Skin of body (tissue), 1 donor: ENCODE measurements at regions not wholly inside any gene's neighbourhood (a gene's known extent, or its start where the extent isn't known, plus 50 kb on each side); places are given as distances from the start of the nearest gene placed in this dataset.
"Not testable (repeated sequence)": the region's sequence is repeated elsewhere in the genome, so short reads cannot be mapped to it uniquely, and the experiment has no call there.

Source experiments
- DNase-seq: peaks from one replicate; lab custom pipeline; 2025; lab: John Stamatoyannopoulos, UW

GRCh38 chr2:179385756-179386155, 121.1 kb upstream of the SESTD1 start:
- not testable (repeated sequence) for DNase-seq

GRCh38 chr2:179383975-179384374, 119.3 kb upstream of the SESTD1 start:
- no peak for DNase-seq

DNA sequence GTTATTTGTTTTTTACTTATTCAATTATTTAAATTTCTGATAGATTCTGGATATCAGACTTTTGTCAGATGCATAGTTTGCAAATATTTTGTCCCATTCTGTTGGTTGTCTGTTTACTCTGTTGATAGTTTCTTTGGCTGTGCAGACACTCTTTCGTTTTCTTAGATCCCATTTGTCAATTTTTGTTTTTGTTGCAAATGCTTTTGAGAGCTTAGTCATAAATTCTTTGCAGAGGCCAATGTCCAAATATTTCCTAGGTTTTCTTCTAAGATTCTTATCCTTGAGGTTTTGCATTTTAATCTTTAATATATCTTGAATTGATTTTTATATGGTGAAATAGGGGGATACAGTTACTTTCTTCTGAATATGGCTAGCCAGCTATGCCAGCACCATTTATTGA, 112.7 kb upstream of the SESTD1 start:
- no peak for DNase-seq

DNA sequence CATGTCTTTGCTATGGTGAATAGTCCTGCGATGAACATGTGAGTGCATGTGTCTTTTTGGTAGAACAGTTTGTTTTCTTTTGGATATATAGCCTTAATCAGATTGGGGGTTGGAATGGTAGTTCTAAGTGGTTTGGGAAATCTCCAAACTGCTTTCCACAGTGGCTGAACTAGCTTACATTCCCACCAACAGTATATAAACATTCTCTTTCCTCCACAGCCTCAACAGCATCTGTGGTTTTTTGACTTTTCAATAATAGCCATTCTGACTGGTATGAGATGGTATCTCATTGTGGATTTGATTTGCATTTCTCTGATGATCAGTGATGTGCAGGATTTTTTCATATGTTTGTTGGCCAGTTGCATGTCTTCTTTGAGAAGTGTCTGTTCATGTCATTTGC, 112.2 kb upstream of the SESTD1 start:
- DNase-seq, result no peak

DNA sequence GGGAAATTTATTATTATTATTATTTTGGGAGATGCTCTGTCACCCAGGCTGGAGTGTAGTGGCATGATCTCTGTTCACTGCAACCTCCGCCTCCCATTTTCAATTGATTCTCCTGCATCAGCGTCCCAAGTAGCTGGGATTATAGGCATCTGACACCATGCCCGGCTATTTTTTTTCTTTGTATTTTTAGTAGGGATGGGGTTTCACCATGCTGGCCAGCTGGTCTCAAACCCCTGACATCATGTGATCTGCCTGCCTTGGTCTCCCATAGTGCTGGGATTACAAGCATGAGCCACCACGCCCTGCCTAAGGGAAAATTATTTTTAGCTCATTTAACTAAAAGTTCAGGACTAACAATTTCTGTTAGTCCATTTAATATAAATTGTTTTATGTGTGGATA, 109.2 kb upstream of the SESTD1 start:
- no peak for DNase-seq

- DNase-seq, result not testable (repeated sequence)
These were observed 100.9 kb upstream of the SESTD1 start for GRCh38 chr2:179365561-179365960.

- no peak for DNase-seq
These were observed 91.2 kb upstream of the SESTD1 start for GRCh38 chr2:179355881-179356280.

DNA sequence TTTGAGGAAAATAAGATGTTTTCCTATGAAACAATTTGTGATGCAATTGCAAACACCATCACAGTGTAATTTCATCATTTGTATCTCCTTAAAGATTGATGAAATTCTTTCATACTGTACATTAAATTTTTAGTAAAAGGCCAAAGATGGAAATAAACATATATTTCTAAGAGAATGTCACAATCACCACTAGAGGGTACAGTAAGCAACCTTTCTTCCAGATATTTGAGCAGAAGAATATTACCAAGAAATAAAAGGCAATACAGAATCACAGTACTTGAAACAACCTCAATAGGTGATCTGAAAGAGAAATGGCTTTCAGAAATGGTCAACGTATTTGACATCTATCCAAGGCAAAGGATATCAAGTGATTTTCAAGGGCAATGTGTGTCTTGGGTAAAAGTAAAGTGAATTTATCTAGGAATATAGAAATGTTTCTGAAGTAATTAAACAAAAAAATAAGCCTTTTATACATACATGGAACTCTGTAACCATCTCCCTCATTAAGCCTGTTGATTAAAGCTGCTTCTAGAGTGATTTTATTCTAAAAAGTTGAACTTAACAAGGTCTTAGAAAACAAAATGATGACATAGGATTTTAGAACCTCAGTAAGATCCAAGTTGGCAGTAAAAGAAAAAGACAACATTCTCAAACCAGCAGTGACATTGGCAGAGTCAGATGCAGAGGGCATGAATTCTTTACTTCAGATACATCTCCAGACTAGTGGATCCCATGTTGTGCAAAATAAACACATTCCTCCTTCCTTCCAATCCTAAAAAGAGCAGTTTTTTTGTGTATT, 90.3 kb upstream of the SESTD1 start:
- DNase-seq, result no peak

GRCh38 chr2:179354296-179354695, 89.7 kb upstream of the SESTD1 start:
- DNase-seq, result no peak

- no peak for DNase-seq
These were observed 87.5 kb upstream of the SESTD1 start for GRCh38 chr2:179352181-179352580.

DNA sequence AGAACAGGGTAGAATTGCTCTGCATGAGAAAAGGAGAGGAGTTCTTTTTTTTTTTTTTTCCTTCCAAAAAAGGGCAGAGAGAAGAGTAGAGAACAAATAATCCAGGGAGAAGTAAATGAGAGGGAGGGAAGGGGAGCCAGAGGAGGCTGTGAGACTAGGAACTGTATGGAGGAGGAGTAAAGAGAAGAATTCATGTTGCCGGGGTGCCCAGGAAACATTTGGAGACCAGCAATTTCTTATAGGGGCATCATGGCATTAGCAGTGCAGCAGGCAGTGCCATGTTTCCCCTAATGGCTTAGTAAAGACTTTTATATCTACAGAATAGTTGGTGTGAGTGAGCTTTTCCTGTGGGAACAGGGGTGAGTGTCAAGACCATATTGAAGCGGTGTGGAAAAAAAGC, 86.4 kb upstream of the SESTD1 start:
- no peak for DNase-seq

DNA sequence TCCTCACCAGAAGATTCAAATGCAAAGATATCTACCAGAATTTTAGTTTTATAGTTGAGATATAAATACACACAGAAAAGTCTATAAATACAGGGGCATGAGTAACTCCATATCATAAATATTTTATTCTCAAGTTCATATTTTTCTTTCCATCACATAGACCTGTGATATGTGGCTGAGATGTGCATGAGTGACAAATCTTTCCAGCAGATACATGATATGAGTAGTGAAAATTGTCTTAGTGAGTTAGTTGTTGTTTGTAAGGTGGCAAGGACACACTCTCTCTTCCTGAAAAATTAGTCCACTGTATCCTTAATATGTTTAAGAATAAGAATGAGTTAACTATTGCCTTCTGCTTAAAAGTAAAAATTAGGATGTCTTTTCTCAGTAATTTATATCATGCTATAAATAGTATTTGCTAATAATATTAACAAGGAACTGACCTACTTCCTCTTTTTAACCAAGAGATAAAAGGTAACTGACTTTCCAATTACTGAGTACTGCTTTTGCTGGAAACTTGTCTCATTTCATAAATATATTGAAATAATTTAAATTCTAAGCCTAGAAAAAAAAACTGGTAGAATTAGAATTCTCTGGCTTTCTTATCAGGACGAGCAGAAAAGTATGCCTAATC, 85.2 kb upstream of the SESTD1 start:
- DNase-seq, result no peak

DNA sequence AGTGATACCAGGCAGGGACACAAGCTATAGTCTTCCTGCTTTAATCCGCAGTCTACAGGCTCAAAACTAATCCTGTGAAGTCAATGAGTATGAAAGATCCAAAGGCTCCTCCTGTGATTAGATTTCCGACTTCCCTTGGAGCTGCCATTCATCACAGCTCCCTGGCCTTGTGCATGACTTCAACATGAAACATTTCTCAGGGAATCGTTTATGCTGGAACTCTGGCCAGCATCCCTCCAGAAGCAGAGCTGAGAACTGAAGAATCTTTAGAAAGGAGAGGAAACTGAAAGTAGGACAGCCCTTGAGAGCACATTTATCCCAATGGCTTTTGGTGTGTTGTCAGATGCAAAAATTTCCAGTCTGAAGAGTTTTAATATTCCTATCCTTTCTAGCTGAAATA, 84.3 kb upstream of the SESTD1 start:
- no peak for DNase-seq

DNA sequence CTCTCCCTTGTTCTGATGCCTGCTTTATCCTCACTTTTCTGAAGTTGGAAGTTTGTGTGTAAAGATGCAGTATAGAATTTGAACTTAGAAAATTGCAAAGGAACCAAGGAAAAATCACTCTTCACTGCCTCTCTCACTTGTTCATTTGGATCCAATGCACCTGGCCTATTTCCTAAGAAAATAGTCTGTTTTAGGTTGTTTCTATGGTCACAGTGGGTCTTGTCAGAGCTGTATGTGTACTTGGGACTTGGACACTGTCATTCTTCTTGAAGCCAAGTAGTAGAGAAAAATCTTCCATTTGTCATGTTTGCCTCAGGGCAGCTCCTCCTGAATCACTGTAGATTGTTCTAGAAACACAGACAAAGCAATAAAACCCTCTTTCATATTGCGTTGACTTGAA, 80.3 kb upstream of the SESTD1 start:
- no peak for DNase-seq

DNA sequence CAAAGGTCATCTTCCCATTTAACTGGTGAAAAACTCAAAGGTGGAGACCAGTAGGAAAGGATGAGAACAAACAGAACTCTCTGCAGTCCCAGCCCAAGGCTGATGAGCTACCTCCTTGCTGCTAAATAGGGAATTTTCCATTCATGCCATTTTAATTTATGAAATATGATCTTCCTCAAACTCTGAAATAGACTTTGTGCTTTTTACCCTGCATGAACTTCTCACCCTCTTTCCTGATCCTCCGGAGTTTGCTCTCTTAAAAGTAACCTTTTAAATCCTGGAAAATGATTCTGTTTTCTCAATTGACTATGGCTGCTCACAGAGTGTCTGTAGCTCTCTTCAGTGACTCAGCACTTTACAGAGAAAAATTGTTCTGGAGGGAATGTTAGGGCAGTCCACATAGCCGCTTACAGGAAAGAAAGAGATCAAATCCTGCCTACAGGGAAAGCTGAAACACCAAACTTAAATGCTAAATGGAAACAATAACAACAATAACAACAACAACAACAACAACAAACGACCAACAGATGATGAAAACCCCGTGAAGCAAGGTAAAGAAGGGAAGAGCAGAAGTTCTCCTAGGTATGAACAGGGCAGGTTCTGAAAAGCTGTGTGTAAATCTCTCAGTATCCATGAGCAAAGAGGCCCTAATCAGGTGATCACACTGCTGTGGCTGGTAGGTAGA, 79.8 kb upstream of the SESTD1 start:
- DNase-seq, result no peak

GRCh38 chr2:179343945-179344279, 79.3 kb upstream of the SESTD1 start:
- no peak for DNase-seq

- DNase-seq, result no peak
These were observed 76.7 kb upstream of the SESTD1 start for GRCh38 chr2:179341152-179341866.

DNA sequence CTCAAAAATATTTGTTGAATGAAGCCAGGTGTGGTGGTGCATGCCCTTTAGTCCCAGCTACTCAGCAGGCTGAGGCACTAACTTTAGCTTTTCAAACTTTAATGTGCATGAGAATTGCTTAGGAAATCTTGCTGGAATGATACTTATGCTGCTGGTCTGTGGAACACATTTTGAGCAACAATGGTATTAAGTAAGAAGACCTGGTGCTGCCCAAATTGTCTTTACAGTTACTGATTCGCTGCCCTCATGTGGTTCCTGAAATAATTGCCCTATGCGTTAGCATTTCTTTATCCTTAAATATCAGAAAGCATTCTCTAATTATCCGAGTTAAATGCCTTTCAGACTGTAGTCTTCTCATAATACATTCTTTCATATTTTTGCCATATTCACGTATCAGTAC, 76.0 kb upstream of the SESTD1 start:
- peak; percentile 15 for DNase-seq

DNA sequence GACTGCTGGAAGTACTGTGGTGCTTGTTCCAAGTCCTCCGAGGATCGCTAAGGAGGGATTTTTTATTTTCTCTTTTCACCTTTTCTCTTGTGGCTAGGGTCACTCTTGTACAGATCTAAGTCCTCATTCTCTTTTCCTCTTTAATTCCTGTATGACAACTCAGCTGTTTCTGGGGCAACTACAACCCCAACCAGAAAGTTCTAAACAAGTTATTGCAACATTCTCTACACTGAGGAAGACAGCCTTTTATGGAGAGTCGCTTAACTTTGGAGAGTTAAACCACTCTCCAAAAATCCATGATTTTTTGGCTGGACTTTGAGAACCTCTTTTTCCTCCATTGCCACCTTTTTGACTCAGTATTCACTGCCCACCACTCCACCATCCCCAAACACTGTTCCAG, 74.0 kb upstream of the SESTD1 start:
- no peak for DNase-seq

DNA sequence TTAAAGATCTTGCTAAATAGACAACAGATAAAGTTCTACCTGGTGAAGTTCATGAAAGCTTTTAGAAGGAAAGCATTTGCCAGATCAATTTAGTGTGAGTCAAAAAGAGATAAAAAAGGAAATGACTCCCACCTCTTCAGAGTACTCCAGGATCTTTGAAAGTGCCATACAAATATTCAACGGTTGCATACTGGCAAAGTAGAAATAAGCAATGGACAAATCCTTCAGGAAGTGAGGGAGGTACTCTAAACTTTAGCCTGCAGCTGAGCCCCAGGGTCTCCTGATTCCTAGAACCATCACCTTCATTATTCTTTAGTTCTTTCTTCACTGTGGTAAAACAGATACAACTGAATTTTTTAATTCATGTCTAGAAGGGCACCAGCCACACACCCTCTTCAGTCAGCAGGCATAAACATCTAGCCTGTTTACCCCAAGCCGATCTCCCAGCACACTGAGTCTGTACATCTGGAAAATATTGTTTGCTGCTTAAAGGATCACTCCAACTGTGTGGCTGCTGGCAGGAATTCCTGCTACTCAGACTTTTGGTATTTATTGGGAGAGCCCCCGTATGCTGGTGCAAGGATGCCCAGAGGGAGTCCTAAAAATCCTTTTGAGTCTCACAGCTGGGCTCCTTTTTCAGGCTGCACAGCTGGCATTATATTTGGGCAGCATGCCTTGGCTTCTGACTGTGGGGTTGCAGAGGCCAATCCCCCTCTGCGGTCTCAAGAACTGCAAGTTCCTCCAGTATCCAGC, 72.3 kb upstream of the SESTD1 start:
- peak; percentile 58 for DNase-seq

GRCh38 chr2:179335732-179336131, 71.1 kb upstream of the SESTD1 start:
- no peak for DNase-seq
